ENCODE measurements at regions not wholly inside any gene's neighbourhood (a gene's known extent, or its start where the extent isn't known, plus 50 kb on each side); places are given as distances from the start of the nearest gene placed in this dataset.

DNA sequence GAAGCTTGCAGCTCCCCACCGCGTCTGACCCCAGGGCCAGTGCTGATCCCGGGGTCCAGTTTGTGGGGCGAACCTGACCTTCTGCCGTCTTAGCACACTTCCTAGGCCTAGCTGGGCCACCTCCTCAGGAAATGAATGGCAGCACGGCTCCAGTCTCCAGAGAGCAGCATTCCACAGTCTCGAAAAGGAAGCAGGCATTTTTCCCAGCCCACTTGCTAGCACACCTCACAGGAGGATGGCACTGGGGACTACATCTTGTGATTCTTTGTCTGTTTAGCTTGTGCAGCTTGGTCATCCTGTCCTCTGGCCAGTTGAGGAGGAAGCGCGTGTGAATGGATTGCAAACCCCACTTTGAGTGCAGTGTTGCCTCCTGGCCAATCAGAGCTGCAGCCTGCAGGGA is 308.0 kb upstream of the IRX2 start:
- intact Hi-C loops (cut with DNase I) = no loop called here
- Histone ChIP-seq H3K9me3 (no peaks in the 10 kb centered on the region), H3K4me3 (replicated peaks in 1 of 3) (no peak overlapping the region), H3K4me1 (no peaks in the 10 kb centered on the region), H3K36me3 (no peaks in the 10 kb centered on the region), H3K27ac (no peak overlapping the region), H3K27me3 (no peaks in the 10 kb centered on the region)
- no peak for DNase-seq
- WGBS, 2 donors = 67 to 69% methylated on average over 9 of the region's 9 CpGs
- TF ChIP-seq, protein P1, sequence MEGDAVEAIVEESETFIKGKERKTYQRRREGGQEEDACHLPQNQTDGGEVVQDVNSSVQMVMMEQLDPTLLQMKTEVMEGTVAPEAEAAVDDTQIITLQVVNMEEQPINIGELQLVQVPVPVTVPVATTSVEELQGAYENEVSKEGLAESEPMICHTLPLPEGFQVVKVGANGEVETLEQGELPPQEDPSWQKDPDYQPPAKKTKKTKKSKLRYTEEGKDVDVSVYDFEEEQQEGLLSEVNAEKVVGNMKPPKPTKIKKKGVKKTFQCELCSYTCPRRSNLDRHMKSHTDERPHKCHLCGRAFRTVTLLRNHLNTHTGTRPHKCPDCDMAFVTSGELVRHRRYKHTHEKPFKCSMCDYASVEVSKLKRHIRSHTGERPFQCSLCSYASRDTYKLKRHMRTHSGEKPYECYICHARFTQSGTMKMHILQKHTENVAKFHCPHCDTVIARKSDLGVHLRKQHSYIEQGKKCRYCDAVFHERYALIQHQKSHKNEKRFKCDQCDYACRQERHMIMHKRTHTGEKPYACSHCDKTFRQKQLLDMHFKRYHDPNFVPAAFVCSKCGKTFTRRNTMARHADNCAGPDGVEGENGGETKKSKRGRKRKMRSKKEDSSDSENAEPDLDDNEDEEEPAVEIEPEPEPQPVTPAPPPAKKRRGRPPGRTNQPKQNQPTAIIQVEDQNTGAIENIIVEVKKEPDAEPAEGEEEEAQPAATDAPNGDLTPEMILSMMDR (IDR thresholded peaks at IDR 0.05) = no peak
- TF ChIP-seq POLR2A (IDR thresholded peaks at IDR 0.05) = no peak

DNA sequence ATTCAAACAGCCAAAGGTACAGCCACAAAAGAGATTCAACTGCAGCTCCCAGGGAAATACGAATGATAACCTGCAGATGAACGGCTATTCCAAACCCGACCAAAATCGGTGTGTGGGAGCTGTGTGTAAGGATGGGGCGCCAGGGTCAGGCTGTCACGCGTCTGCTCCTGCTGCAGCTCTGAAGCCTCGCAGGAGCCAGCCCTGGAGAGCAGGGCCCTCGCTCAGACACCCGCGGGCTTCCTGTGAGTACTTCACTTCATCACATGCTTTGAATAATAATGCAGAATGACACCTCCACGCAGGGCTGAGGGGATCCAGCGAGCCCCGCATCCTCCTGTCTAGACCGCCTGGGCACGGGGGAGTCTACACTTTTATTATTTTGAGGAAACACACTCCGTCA is 307.5 kb upstream of the IRX2 start:
- H3K4me1 ChIP-seq = no peaks in the 10 kb centered on the region
- WGBS, 2 donors = 57 to 62% methylated on average over 17 of the region's 17 CpGs
- TF ChIP-seq, protein P1 (IDR thresholded peaks at IDR 0.05) = no peak
- no peak for TF ChIP-seq POLR2A (IDR thresholded peaks at IDR 0.05)
- no peak overlapping the region for H3K27ac ChIP-seq
- intact Hi-C loops (cut with DNase I) = no loop called here
- no peaks in the 10 kb centered on the region for H3K27me3 ChIP-seq
- H3K36me3 ChIP-seq = no peaks in the 10 kb centered on the region
- H3K9me3 ChIP-seq = no peaks in the 10 kb centered on the region
- DNase-seq = no peak
- no peak overlapping the region for H3K4me3 ChIP-seq (replicated peaks in 1 of 3)

DNA sequence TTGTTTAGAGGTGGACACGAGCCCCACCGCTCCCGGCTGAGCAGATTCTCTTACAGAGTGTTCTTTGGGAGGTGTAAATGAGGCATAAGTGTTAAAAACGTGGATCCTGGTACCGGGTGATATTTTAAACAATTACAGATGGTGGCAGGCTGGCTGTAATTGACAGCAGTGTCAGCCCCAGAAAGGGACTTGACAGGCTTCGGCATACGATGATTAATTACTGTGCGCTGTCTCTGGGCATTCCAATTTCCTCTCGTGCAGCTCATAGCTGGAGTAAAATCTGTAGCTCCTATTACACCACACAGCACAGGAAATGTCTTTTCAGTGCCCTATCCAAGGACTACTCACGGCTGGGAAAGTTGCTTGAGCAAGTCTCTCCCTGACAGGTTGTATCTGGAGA is 305.4 kb upstream of the IRX2 start:
- no peak for DNase-seq
- Histone ChIP-seq H3K36me3 (no peaks in the 10 kb centered on the region), H3K27me3 (no peaks in the 10 kb centered on the region), H3K4me1 (no peaks in the 10 kb centered on the region), H3K9me3 (no peaks in the 10 kb centered on the region), H3K4me3 (replicated peaks in 1 of 3) (no peak overlapping the region), H3K27ac (no peak overlapping the region)
- intact Hi-C loops (cut with DNase I) = no loop called here
- TF ChIP-seq POLR2A (IDR thresholded peaks at IDR 0.05) = no peak
- TF ChIP-seq, protein P1 (IDR thresholded peaks at IDR 0.05) = no peak
- WGBS, 2 donors = 49 to 62% methylated on average over 10 of the region's 10 CpGs

DNA sequence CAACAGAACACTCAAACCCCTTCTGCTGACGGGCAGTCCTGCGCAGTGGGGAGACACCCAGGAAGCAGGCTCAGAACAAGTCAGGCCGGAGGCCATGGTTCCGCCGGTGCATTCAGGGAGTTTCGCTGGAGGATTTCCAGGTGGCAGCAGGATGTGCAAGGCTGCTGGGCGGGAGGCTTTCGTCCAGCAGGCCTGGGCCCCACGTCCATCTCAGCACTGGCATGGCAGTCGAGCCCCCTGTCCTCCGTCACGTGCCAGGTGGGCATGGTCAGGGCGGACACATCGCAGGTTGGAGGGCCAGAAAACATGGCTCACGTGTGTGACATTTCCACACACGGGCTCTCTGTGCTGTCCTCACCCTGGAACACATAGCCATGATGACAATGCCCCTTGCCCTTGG is 299.9 kb upstream of the IRX2 start:
- H3K36me3 ChIP-seq = no peaks in the 10 kb centered on the region
- TF ChIP-seq POLR2A (IDR thresholded peaks at IDR 0.05) = no peak
- TF ChIP-seq, protein P1 (IDR thresholded peaks at IDR 0.05) = no peak
- no peaks in the 10 kb centered on the region for H3K27me3 ChIP-seq
- intact Hi-C loops (cut with DNase I) = no loop called here
- no peaks in the 10 kb centered on the region for H3K4me1 ChIP-seq
- H3K4me3 ChIP-seq (replicated peaks in 1 of 3) = no peak overlapping the region
- no peak for DNase-seq
- 91 to 94% methylated on average over 16 of the region's 16 CpGs for WGBS, 2 donors
- no peaks in the 10 kb centered on the region for H3K9me3 ChIP-seq
- no peak overlapping the region for H3K27ac ChIP-seq

DNA sequence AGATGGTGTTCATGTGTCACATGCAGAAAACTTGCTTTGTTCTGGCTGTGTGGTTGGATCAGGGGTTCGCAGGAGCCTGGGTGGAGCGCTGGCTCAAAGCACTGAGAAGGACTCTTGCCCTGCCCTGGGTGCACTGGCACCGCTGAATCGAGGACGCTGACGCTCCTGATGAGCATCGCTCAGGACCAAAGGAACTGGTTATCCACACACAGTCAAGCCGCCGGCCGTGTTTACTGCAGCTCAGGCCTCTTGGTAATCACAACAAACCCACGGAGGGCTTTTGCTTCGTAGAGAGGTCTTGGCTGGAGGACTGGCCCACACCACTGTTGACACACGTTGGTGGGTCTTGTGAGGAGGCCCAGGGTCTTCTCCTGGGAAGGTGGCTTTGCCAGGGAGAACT is 299.4 kb upstream of the IRX2 start:
- Histone ChIP-seq H3K4me1 (no peaks in the 10 kb centered on the region), H3K36me3 (no peaks in the 10 kb centered on the region), H3K27ac (no peak overlapping the region), H3K4me3 (replicated peaks in 1 of 3) (no peak overlapping the region), H3K27me3 (no peaks in the 10 kb centered on the region), H3K9me3 (no peaks in the 10 kb centered on the region)
- WGBS, 2 donors = 70 to 72% methylated on average over 13 of the region's 13 CpGs
- DNase-seq = no peak
- TF ChIP-seq, protein P1 (IDR thresholded peaks at IDR 0.05) = no peak
- TF ChIP-seq POLR2A (IDR thresholded peaks at IDR 0.05) = no peak
- intact Hi-C loops (cut with DNase I) = no loop called here

Data from thyroid gland (tissue), 4 donors.